ENCODE measurements at regions not wholly inside any gene's neighbourhood (a gene's known extent, or its start where the extent isn't known, plus 50 kb on each side); places are given as distances from the start of the nearest gene placed in this dataset.

DNA sequence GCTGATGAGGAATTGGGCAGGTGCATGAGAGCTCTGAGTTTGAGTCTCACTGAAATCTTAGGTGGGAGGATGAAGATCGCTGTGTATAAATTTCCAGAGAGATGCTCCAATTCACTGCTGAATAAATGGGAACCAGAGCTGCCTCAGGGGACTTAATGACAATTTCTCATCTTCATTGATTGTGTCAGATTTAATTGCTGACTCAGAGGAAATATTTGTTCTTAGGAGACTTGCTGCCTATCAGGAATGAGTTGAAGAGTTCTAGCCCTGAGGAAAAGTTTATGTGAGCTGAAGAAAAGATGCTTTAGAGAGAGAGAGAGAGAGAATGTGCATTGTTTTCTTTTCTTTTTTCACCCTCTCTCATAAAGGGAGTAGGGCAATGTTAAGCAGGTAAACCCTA lies 827.5 kb upstream of the WWC1 start:
- intact Hi-C loops (cut with DNase I): no loop called here
- no peak for DNase-seq (ENCODE audit: low spot score)

DNA sequence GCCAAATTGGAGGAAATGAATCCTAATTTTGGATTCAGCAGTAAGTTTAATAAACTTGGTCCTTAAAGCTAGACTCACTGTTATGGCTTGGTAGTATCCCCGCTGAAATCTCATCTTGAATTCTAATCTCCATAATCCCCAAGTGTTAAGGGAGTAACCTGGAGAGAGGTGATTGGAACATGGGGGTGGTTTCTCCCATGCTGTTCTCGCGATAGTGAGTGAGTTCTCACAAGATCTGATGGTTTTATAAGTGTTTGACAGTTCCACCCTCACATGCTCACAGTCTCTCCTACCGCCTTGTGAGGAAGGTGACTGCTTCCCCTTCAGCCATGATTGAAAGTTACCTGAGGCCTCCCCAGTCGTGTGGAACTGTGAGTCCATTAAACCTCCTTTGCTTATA lies 824.5 kb upstream of the WWC1 start:
- no peak for DNase-seq (ENCODE audit: low spot score)
- intact Hi-C loops (cut with DNase I): no loop called here

DNA sequence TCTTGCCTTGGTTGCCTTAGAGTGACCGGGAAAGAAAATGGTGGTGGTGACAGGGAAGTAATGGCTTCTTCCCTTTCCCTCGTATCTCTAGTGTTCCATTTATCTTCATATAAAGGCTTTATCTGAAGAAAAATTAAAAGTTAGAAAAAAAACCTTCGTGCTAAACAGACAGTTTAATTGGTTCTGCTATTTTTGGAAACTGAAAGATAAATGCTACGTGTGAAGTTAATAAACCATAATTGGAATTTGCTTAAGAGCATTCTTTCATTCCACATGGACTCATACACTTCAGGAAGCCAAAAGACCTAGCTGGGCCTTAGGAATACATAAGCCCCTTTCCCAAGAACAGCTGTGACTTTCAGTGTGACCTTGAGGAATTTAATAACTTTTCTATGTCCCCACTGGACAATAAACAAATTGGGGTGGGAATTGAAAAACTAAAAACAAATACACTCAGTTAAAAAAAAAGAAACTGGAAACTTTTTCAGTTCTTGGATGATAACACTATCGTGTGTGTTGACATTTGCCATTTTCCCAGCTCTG lies 818.8 kb upstream of the WWC1 start:
- intact Hi-C loops (cut with DNase I): no loop called here
- DNase-seq (ENCODE audit: low spot score): no peak

DNA sequence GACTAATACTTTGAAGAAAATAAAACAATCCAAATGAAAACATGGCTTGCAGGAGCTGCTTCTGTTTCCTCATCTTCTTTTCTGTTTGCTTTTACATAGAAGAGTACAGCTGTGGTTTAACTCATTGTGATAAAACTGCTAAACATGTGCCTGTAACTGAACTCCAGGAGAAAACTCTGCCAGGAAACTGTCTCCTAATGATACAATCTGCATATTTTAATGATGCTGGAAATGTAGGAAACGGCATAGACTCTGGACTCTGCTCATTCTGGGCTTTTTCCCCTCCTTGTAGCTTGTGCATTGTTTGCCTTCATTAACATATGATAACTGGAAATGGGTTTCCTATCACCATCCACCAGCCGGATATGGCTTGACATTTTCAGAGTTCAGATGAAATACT lies 813.3 kb upstream of the WWC1 start:
- intact Hi-C loops (cut with DNase I): no loop called here
- no peak for DNase-seq (ENCODE audit: low spot score)

DNA sequence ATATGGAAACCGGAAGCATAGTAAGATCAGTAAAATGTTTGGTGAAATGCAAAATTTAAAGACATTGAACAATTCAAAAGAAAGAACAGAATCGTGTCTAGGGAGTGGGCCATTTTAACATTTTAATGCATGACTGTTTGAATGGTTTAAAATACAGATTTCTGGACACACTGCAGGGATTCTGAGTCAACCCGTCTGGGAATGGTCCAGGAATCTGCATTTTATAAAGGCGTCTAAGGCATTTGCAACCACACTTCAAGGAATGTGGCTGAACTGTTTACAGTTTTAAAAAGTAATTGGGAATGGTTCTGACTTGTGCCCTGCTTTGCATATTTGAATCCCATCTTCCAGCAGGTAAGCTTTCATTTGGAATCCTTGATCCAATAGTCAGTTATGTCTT lies 811.7 kb upstream of the WWC1 start:
- intact Hi-C loops (cut with DNase I): no loop called here
- DNase-seq (ENCODE audit: low spot score): no peak

DNA sequence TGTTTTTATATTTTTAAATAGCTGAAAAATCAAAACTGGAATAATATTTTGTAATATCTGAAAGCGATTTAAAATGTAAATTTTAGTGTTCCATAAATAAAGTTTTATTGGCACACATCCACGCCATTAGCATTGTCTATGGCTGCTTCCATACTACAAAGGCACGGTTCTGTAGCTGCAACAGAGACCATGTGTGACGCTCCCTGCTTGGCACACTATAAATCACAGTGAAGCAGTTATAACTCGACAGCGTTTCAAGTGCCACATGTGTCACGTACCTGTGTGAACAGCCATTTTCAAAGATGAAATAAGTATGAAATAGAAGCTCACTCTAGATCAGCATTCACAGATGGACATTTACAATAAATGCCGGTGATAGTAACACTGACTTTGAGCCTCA lies 810.1 kb upstream of the WWC1 start:
- intact Hi-C loops (cut with DNase I): no loop called here
- DNase-seq (ENCODE audit: low spot score): no peak

DNA sequence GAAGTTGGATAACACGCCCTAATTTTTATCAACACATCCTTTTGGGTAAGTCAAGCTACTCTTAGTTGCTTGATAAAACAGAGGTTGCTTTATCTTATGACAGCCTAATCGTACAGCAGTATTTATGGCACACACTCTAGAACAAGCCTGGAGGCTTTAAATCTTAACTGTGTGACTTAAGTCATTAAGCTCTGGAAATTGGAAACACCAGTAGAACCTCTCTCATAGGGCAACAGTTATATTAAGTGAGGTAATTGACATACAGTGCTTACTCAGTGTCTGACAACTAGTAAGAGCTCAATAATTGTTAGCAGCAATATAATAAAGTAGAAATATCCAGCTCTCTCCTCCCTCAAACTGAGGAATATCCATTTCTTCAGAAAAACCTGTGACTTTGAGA lies 808.9 kb upstream of the WWC1 start:
- intact Hi-C loops (cut with DNase I): no loop called here
- no peak for DNase-seq (ENCODE audit: low spot score)

DNA sequence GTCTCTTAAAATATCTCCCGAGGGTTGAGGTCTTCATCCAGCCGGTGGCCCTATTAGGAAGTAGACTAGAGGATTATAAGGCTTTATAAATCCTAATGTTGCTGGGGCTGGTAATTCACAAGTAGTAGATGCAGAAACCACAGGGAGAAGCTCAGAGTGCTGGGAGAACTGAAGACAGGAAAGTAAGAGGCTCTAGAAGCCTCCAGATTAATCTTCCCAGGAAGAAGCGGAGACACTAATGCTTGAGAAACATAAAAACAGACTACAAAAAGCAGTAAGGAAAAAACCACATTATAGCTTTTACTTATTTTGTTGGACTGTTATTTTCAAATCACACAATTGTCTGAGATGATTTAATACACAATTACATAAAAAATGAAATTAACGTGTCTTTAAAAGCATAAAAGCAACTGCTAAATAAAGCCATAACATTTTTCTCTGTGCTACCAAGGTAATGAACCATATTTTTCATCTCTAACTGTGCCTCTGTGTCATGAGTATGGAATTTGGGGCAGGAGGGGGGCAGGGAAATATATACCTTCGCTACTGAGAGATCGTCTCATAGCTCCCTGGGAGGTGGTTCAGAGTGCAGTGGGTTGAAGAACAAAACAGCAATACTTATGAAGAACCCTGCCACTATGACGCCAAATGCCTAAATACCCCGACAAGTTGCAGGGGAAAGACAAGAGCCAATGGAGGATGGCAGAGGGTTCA lies 806.2 kb upstream of the WWC1 start:
- no peak for DNase-seq (ENCODE audit: low spot score)
- intact Hi-C loops (cut with DNase I): no loop called here

DNA sequence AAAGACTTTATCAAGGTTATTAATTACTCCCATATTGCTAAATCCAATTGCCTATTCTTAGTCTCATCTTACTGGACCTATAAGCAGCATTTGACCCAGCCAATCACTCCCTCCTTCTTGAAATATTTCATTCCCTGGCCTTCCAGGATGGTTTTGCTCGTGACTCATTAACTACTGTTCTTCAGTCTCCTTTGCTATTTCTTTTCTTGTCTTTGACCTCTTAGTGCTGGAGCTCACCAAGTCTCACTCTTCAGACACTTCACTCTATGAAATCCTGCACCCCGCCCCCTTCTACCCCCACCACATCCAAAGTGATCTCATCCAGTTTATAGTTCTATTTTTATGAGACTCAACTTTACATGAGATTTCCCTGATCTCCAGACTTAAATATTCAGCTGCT lies 803.1 kb upstream of the WWC1 start:
- intact Hi-C loops (cut with DNase I): no loop called here
- no peak for DNase-seq (ENCODE audit: low spot score)

DNA sequence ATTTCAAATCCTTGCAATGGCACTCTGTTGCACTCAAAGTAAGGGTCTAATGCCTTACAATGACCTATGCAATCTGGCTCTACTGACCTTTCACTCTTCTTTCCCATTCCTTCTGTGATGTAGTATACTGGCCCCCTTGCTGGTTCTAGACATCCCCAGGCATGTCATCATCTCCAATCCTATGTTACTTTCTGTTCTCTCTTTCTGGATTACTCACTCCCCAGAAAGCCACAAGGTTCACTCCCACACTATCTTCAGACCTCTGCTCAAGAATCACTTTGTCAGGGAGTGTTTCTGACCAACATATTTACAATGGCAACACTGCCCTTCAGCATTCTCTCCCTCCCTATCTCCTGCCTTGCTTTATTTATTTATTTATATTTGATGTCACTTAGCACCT lies 802.2 kb upstream of the WWC1 start:
- intact Hi-C loops (cut with DNase I): no loop called here
- no peak for DNase-seq (ENCODE audit: low spot score)

DNA sequence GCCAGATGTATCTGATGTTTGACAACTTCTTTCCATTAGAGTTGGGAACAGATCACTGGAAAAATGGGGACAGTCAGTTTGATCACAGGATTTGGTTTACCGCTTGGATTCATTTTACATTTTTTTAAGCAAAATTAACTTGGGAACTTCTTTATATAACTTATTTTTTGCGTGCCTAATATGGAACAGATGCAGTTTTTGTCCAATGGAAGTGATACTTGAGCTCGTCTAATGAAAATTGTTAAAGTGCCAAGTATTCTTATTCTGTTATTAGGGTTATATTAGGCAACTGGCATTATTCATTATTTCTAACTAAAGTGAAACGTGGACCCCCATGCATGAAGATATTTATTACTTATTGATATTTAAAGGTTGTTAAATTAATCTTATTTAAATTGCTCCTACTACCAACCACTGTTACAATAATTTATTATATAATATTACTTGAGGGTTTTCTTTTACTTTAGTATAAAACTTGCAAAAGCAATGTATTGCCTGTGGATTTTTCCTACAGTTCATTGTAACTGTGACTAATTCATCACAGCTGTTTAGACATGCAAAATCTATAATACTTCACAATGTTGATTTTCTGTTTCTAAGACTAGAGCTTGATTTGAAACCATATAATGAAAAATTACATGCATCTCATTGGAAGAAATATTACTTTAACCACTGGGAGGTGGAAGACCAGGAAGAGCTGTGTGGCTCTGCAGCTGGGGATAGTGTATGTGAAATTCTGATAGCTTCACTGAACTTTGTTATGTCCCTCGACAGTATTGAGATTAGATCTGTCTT lies 787.3 kb upstream of the WWC1 start:
- intact Hi-C loops (cut with DNase I): no loop called here
- no peak for DNase-seq (ENCODE audit: low spot score)

DNA sequence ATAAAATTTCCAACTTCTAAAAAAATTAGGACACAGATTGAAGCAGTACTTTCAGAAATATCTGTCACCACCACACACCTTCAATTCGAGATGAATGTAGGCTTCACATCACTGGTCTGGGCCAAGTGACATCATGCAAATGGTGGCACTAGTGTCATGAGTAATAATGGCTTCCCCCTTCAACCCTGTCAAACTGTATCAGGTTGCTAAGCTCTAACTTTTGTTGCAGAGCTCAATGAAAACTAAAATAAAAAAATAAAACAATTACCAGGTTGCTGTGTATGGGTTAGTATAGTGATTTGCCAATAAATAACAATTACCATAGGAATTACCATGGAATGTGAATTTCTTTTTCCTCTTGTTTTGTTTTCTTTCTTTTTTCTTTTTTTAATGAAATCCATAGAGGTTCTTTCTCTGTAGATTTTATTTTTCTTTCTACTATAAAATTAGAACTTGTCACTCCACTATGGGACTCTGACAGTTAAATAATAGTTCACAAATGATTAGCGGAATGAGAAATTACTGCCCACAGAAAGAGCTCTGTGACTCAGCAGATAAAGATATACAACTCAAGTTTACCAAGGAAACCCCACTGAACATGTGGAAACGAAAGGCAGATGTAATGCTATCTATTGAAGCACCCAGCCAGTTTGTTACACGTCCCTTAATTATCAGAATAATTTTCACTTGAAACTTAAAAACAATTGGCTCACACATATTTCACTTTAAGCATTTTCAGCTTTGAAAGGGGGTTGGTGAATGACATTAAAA lies 783.8 kb upstream of the WWC1 start:
- intact Hi-C loops (cut with DNase I): no loop called here
- DNase-seq (ENCODE audit: low spot score): no peak

DNA sequence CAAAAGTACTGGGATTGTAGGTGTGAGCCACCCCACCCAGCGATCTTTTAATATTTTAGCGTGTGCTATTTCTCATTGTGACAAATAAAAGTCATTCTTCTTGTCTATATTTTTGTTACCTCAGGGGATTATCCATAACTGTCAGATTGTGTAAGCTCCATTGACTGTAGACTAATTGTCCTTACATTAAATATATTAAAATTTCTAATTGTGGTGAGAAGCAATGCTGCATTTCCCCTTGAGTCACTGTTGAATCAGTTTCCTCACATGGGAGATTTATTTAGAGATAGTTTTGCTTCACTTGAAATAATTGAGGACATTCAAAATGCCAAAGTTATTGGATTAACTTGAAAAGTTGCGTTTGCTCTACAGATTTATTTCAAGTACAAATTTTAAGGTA lies 782.4 kb upstream of the WWC1 start:
- intact Hi-C loops (cut with DNase I): no loop called here
- DNase-seq (ENCODE audit: low spot score): no peak

DNA sequence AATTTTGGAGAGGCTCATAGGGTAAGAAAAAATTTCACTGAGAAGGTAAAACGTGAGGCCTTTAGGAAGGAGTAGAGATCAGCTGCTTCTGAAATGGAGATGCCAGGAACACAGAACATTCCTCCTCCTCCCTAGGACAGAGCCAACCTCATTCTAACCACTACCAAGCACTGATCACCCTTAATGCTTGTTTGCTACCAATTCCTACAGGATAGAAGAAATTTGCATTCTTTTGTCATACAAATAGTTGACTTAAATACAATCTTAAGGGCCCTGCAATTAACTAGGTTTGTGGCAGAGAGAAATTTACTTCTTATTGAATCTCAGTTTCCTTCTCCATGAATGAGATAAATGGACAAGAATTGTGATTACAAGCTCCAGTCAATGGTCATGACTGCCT lies 780.2 kb upstream of the WWC1 start:
- intact Hi-C loops (cut with DNase I): no loop called here
- no peak for DNase-seq (ENCODE audit: low spot score)

DNA sequence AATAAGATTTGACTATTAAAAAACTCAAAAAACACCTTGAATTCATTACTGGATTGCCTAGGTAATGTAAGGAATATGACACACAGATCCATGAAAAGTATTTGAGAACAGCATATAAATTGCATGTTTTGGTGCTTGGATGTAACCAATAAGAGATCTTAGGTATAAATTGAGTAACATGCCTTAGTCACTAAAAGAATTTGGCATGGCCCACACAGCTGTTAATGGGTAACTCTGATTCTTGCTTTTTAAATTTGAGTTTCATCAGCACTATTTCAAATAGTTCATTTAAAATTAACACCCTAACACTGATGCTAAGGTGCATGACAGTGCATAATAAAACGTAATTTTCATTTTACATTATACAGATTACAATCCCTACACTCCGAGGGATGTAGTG lies 779.3 kb upstream of the WWC1 start:
- no peak for DNase-seq (ENCODE audit: low spot score)
- intact Hi-C loops (cut with DNase I): no loop called here

DNA sequence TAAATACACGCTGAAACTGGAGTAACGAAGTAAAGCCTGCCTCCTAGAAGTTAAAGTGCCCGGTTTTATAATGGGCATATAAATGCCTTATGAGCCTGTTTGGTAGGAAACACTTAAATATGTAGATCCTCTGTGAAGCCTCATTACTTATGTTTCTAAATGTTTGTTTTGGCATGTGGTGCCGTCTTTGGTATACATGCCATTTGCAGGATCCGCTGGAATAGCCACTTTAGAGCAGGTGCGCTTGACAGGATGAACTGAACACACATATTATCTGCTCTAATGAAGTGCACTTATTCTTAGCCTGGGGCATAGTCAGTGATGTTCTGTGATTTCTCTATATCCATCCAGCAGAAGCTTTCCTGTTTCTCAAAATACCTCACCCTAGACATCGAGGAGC lies 778.1 kb upstream of the WWC1 start:
- intact Hi-C loops (cut with DNase I): no loop called here
- no peak for DNase-seq (ENCODE audit: low spot score)

DNA sequence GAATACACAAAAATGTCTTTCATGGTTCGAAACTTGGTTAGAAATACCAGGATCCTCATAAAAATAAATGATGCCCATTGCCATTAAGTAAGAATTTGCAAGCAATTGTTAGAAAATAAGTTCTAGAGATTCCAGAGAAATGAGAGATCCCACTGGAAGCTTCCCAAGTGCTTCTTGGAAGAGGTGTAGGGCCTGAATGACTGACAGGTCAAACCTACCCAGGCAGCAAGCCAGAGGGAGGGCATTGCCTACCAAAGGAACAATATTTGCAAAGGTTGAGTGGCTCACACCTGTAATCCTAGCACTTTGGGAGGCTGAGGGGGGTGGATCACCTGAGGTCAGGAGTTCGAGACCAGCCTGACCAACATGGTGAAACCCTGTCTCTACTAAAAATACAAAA lies 777.0 kb upstream of the WWC1 start:
- intact Hi-C loops (cut with DNase I): no loop called here
- no peak for DNase-seq (ENCODE audit: low spot score)

DNA sequence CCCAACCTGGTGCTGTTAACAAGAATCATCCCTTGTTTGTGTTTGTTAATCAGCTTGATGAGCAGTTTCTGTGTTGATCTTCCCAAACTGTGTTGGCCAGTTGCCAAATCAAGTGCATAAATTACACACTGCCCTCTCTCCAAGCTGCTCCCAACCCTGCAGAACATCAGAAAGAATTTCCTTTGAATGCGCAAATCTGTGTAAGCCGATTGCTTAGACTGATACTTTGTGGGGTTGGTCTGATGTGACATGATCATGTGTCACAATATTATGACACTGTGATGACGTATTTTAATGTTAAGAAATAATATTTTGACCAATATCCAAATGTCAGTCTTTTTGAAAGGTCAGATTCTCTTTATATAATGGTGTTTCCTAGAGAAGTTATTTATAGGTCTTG lies 766.4 kb upstream of the WWC1 start:
- intact Hi-C loops (cut with DNase I): no loop called here

DNA sequence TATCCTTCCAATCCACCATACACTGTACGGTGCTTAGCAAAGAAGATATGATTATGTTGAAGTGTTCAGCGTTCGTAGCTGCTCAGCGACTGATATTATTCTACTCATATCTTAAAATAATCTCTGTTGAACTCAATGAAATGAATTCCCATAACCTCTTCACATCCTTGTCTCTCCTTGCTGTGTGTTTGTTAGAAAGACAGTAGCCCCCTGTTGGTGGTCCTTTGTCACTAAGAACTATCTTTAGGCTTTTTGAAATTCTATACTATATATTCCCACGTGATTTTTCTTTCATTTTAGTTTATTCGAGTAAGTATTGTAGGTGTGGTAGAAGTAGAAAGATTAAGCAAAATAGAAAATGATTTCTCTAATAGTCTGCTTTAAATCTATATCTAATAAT lies 762.8 kb upstream of the WWC1 start:
- DNase-seq (ENCODE audit: low spot score): no peak
- intact Hi-C loops (cut with DNase I): no loop called here

More for the DNA sequence above, 766.4 kb upstream of the WWC1 start:
- DNase-seq (ENCODE audit: low spot score): no peak

DNA sequence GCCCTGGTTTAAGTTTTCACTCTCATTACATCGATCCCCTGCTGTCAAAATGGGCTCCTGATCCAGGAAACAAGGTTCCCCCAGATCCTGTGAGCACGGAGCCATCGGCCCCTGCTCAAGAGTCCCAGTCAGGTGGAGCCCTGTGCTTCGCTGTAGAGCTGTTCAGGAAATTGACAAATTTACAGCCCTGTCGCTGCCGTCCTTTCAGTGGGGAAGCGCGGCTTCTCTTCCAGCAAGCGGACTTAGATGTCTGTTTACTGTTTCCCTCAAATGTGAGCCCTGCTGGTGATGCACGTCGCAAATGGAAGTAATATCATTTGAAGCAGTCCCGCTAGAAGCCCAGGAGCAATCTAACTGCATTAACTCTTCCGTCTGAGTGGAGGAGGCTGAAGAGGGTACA lies 760.9 kb upstream of the WWC1 start:
- intact Hi-C loops (cut with DNase I): no loop called here
- DNase-seq (ENCODE audit: low spot score): no peak

Measured in cardiac septum (tissue), 1 donor.